LNCAP (cell line): ENCODE measurements at regions not wholly inside any gene's neighbourhood (a gene's known extent, or its start where the extent isn't known, plus 50 kb on each side); places are given as distances from the start of the nearest gene placed in this dataset.

Source experiments
- TF ChIP-seq, protein P1 (sequence below): fragments of 450-650 bp; IDR thresholded peaks from 2 replicates; pipeline ENCODE4 v1.5.1; 2017; ENCODE audit warnings: mild to moderate bottlenecking

DNA sequence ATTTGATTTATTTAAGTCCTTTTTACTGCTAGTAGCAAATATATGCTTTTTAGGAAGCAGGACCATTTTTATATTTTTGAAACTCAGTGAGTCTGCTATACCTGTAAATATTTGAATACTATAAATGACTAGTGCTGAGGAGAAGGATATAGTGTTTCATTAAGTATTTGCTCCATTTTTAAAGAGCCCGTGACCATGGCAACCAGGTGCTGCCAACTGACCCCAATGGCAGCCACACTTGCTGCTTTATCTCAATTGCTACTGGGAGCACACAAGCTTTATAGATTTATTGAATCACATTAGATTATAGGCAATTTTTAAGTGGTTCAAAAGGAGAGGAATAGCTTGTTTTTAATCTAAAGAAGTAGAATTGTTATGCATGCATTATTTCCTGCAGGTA is 142.0 kb downstream of the SCG2 start:
- TF ChIP-seq, protein P1, sequence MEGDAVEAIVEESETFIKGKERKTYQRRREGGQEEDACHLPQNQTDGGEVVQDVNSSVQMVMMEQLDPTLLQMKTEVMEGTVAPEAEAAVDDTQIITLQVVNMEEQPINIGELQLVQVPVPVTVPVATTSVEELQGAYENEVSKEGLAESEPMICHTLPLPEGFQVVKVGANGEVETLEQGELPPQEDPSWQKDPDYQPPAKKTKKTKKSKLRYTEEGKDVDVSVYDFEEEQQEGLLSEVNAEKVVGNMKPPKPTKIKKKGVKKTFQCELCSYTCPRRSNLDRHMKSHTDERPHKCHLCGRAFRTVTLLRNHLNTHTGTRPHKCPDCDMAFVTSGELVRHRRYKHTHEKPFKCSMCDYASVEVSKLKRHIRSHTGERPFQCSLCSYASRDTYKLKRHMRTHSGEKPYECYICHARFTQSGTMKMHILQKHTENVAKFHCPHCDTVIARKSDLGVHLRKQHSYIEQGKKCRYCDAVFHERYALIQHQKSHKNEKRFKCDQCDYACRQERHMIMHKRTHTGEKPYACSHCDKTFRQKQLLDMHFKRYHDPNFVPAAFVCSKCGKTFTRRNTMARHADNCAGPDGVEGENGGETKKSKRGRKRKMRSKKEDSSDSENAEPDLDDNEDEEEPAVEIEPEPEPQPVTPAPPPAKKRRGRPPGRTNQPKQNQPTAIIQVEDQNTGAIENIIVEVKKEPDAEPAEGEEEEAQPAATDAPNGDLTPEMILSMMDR, result no peak

DNA sequence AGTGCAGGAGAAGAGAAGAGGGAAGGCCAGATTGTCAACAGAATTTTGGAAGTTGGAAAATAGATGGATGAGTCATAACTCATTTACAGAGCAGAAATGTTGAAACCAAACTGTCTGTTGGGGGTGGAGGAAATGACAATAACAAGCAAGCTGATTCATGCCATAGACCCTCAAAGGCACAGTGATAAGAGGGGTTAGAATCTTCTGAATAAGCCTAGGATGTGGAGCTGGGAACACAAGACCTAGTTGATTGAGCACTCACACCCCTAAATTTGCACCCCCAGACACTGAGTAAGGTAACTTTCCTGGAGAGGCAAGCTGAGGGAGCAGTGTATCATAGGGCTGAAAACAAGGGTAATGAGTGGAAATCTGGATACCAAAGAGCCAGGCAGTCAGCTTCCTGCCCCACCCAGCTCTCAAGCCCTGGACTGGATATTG is 141.4 kb downstream of the SCG2 start:
- TF ChIP-seq, protein P1, result no peak

DNA sequence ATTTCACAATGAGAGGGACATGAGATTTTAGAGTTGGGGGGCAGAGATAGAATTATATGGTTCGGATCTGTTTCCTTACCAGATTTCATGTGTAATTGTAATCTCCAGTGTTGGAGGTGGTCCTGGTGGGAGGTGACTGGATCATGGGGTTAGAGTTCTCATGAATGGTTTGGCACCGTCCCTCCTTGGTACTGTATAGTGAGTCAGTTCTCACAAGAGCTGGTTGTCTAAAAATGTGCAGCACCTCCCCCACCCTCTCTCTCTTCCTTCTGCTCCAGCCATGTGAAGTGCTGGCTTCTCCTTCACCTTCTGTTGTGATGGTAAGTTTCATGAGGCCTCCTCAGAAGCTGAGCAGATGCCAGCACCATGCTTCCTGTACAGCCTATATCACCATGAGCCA is 138.1 kb downstream of the SCG2 start:
- TF ChIP-seq, protein P1, result no peak

DNA sequence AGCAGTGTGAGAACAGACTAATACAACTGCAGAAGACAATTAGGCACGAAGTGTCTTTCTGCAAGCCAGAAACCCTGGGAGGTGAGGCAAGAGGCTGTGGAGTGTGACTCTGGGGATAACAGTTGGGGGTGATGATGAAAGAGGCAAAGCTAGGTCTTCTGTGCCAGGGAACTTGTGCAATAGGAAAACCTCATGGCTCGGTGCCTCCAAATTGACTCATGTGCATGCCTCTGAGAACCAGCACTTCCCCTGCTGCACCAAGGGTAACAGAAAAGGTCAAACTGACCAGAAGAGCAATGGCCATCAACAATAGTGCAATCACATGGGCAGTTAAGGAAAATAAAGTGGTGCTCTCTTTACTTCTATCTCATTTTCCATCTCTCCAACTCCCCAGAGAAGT is 136.4 kb downstream of the SCG2 start:
- TF ChIP-seq, protein P1, result no peak

DNA sequence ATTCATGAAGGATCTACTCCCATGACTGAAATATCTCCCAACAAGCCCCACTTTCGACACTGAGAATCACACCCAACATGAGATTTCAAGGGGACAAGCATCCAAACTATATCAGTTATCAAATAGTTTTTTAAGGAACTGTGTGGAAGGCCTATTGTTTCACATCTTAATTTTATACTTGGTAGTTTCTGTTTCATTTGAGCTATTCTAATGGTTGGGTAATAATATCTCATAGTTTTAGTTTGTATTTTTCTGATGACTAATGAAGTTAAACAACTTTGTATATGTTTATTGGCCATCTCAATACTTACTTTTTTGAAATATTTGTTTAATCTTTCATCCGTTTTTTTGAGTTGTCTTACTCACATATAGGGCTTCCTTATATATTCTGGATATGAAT is 135.0 kb downstream of the SCG2 start:
- TF ChIP-seq, protein P1, result no peak

DNA sequence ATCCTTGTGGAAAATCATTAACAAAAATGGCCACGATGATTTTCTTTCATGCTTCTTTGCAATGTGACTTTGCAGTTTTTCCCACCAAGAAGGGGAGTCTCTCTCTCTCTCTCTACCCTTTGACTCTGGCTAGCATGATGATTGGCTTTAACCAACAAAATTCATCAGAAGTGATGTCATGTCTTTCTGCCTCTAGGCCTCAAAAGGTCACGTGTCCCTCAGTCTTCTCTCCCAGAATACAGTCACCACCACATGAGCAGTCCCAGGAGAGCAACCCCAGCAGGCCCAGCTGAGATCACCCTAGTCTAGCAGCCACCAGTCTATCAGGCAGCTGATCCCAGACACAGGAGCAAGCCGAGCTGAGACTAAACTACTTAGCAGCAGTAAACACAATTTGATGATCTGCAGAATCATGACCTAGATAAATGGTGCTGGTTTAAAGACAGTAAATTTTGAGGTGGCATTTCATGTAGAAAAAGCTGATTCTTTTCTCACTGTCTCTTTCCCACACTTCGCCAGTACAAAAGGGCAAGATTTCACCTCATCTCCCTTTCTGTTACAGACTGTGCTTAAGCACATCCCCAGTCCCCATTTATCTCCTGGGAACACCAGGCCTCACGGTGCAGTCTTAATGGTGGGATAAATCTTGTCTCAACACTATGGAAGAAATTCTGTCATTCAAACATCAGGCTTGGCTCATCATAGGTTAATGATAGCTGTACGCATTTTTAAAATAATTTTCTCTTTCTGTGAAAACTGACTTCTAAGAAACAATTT is 132.7 kb downstream of the SCG2 start:
- TF ChIP-seq, protein P1, result no peak

DNA sequence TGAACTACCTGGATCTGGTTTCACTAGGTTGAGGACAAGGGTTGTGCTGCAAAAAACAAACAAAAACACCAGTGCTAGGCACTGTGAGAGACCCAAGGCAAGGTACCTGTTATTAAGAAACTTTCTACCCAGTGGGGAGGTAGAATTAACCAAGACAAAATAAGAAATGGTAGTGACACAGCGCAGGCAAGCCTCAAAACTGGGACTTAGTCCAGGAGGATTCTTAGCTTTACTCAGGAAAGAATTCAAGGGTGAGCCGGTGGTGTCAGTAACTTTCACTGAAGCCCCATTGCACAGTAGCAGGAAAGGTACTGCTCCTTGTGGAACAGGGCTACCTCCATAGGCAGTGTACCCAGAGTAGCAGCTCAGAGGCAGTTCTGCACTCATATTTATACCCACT is 131.6 kb downstream of the SCG2 start:
- TF ChIP-seq, protein P1, result no peak

DNA sequence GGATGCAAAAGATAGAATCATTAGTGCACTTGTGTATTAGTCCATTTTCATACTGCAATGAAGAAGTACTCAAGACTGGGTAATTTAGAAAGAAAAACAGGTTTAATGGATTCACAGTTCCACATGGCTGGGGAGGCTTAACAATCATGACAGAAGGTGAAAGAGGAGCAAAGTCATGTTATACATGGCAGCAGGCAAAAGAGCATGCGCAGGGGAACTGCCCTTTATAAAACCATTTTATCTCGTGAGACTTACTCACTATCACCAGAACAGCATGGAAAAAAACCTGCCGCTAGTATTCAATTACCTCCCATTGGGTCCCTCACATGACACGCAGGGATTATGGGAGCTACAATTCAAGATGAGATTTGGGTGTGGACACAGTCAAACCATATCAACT is 129.4 kb downstream of the SCG2 start:
- TF ChIP-seq, protein P1, result no peak
